ENCODE measurements at regions not wholly inside any gene's neighbourhood (a gene's known extent, or its start where the extent isn't known, plus 50 kb on each side); places are given as distances from the start of the nearest gene placed in this dataset.

GRCh38 chr16:5758281-5758680 is 660.7 kb upstream of the EEF2KMT start:
- TF ChIP-seq EZH2 (IDR thresholded peaks at IDR 0.05) (no peak), POLR2AphosphoS5 (IDR thresholded peaks at IDR 0.05; ENCODE audit: borderline replicate concordance, low read depth, low read length) (no peak)

Data from SK-N-MC (cell line).